IMR-90 (cell line): ENCODE measurements at regions not wholly inside any gene's neighbourhood (a gene's known extent, or its start where the extent isn't known, plus 50 kb on each side); places are given as distances from the start of the nearest gene placed in this dataset.

Experiments
- ATAC-seq: fragments of 200-7000 bp; cut with Tn5 transposase; 2 replicates; pipeline ENCODE4 v1.9.1; 2020; ENCODE audit warnings: low read depth, mild to moderate bottlenecking, moderate library complexity
- BruUV-seq: library from RNA; stranded (reverse); fragments of 400-500 nt; replicated peaks from 2 replicates; lab custom pipeline; 2021; lab: Mats Ljungman, UMichigan
- CTCF ChIA-PET: fragments of 300-600 bp; formaldehyde crosslinking; extraction: SDS; loops from one replicate; lab custom pipeline; 2021; ENCODE audit warnings: antibody characterized with exemption; lab: Yijun Ruan, JAX
- POLR2A ChIA-PET: fragments of 300-600 bp; sonication (Branson Sonifier 250); formaldehyde crosslinking; loops from one replicate; lab custom pipeline; 2022; ENCODE audit warnings: antibody characterized with exemption; ENCODE audit not compliant: unreplicated experiment; lab: Charles Lee
- DNase-seq: peaks from one replicate; pipeline ENCODE4 v3.0.0; 2013
- H2AFZ ChIP-seq: replicated peaks from 2 replicates; pipeline ENCODE3; 2013; ENCODE audit warnings: low read length, mild to moderate bottlenecking; ENCODE audit not compliant: poor library complexity
- H2AK5ac ChIP-seq: 2 replicates; pipeline ENCODE4 v1.6.1; 2013; ENCODE audit warnings: low read depth, low read length, inconsistent platforms
- H2AK9ac ChIP-seq: replicated peaks from 2 replicates; pipeline ENCODE3; 2013; ENCODE audit warnings: mild to moderate bottlenecking, low read depth, low read length, moderate library complexity; ENCODE audit not compliant: poor library complexity
- H2BK120ac ChIP-seq: 2 replicates; pipeline ENCODE4 v1.6.1; 2013; ENCODE audit warnings: low read depth, low read length, inconsistent platforms
- H2BK15ac ChIP-seq: 3 replicates; pipeline ENCODE4 v1.6.1; 2013; ENCODE audit warnings: low read depth, low read length, inconsistent platforms
- H2BK20ac ChIP-seq: 2 replicates; pipeline ENCODE4 v1.6.1; 2013; ENCODE audit warnings: low read depth, mild to moderate bottlenecking, inconsistent platforms, low read length, moderate library complexity
- H2BK5ac ChIP-seq: 2 replicates; pipeline ENCODE4 v1.6.1; 2013; ENCODE audit warnings: mild to moderate bottlenecking, low read depth, low read length, inconsistent platforms; ENCODE audit not compliant: poor library complexity, severe bottlenecking
- H3K14ac ChIP-seq: replicated peaks from 2 replicates; pipeline ENCODE4 v1.6.1; 2013; ENCODE audit warnings: low read depth, low read length, inconsistent platforms
- H3K18ac ChIP-seq: 2 replicates; pipeline ENCODE4 v1.6.1; 2013; ENCODE audit warnings: low read depth, low read length, control low read depth
- H3K23ac ChIP-seq: 2 replicates; pipeline ENCODE4 v1.6.1; 2013; ENCODE audit warnings: low read depth, low read length, inconsistent platforms
- H3K27ac ChIP-seq: 2 replicates; pipeline ENCODE4 v1.5.1; 2013; ENCODE audit warnings: mild to moderate bottlenecking, control low read depth, low read length; ENCODE audit not compliant: insufficient read depth
- H3K27me3 ChIP-seq: 2 replicates; pipeline ENCODE4 v1.6.1; 2013; ENCODE audit warnings: low read length; ENCODE audit not compliant: control insufficient read depth, insufficient read depth
- H3K36me3 ChIP-seq: 2 replicates; pipeline ENCODE4 v1.6.1; 2013; ENCODE audit warnings: low read length, mixed read lengths; ENCODE audit not compliant: control insufficient read depth, insufficient read depth
- H3K4ac ChIP-seq: 2 replicates; pipeline ENCODE4 v1.6.1; 2013; ENCODE audit warnings: low read depth, low read length, inconsistent platforms
- H3K4me1 ChIP-seq: 2 replicates; pipeline ENCODE4 v1.6.1; 2013; ENCODE audit warnings: low read length, mixed read lengths; ENCODE audit not compliant: control insufficient read depth, insufficient read depth
- H3K4me2 ChIP-seq: 2 replicates; pipeline ENCODE4 v1.6.1; 2013; ENCODE audit warnings: low read depth, mild to moderate bottlenecking, control low read depth, low read length, moderate library complexity
- H3K4me3 ChIP-seq: 2 replicates; pipeline ENCODE4 v1.5.1; 2013; ENCODE audit warnings: low read depth, mild to moderate bottlenecking, control low read depth, low read length, moderate library complexity; ENCODE audit not compliant: insufficient read depth
- H3K56ac ChIP-seq: 2 replicates; pipeline ENCODE4 v1.6.1; 2013; ENCODE audit warnings: low read length, inconsistent platforms; ENCODE audit not compliant: insufficient read depth; ENCODE audit errors: extremely low read depth
- H3K79me1 ChIP-seq, 2 experiments: 2 replicates each; pipeline ENCODE4 v1.6.1; 2013; ENCODE audit warnings: low read length in 2 of 2, inconsistent platforms in 1 of 2, low read depth in 1 of 2
- H3K9ac ChIP-seq: 2 replicates; pipeline ENCODE4 v1.6.1; 2013; ENCODE audit warnings: low read depth, low read length, control low read depth
- H3K9me1 ChIP-seq: 2 replicates; pipeline ENCODE4 v1.6.1; 2013; ENCODE audit warnings: low read length, inconsistent platforms; ENCODE audit not compliant: insufficient read depth
- H3K9me3 ChIP-seq: 2 replicates; pipeline ENCODE4 v1.6.1; 2013; ENCODE audit warnings: low read length; ENCODE audit not compliant: control insufficient read depth, insufficient read depth
- H4K20me1 ChIP-seq: 2 replicates; pipeline ENCODE4 v1.6.1; 2013; ENCODE audit warnings: low read length, inconsistent platforms; ENCODE audit not compliant: insufficient read depth
- H4K5ac ChIP-seq: 2 replicates; pipeline ENCODE4 v1.6.1; 2013; ENCODE audit warnings: mild to moderate bottlenecking, low read depth, low read length, control low read depth
- H4K8ac ChIP-seq, 2 experiments: 2 replicates each; pipeline ENCODE4 v1.6.1; 2013; ENCODE audit warnings: low read depth in 2 of 2, low read length in 2 of 2, control low read depth in 1 of 2, inconsistent platforms in 1 of 2
- H4K91ac ChIP-seq: 2 replicates; pipeline ENCODE4 v1.6.1; 2013; ENCODE audit warnings: low read depth, low read length, inconsistent platforms; ENCODE audit not compliant: insufficient read depth
- CEBPB ChIP-seq: IDR thresholded peaks from 2 replicates; pipeline ENCODE4 v1.6.1; 2012; ENCODE audit warnings: low read depth, low read length, improper control_type of control experiment
- CHD1 ChIP-seq: IDR thresholded peaks from 2 replicates; pipeline ENCODE4 v1.6.1; 2012; ENCODE audit warnings: low read depth, low read length, improper control_type of control experiment
- CTCF ChIP-seq: conservative IDR thresholded peaks from 2 replicates; pipeline ENCODE4 v1.5.1; 2012; ENCODE audit warnings: mild to moderate bottlenecking, low read depth, low read length, improper control_type of control experiment
- ELK1 ChIP-seq: fragments of 150-350 bp; IDR thresholded peaks from 2 replicates; pipeline ENCODE4 v1.6.1; 2016; ENCODE audit warnings: low read depth, mild to moderate bottlenecking, low read length, moderate library complexity, borderline replicate concordance
- FOS ChIP-seq: fragments of 150-350 bp; IDR thresholded peaks from 2 replicates; pipeline ENCODE4 v1.6.1; 2016; ENCODE audit warnings: low read depth, low read length
- MXI1 ChIP-seq: IDR thresholded peaks from 2 replicates; pipeline ENCODE4 v1.6.1; 2012; ENCODE audit warnings: low read depth, mild to moderate bottlenecking, low read length, moderate library complexity, borderline replicate concordance
- POLR2A ChIP-seq: IDR thresholded peaks from 2 replicates; pipeline ENCODE4 v1.6.1; 2012; ENCODE audit warnings: mild to moderate bottlenecking, low read depth, low read length
- RAD21 ChIP-seq: IDR thresholded peaks from 2 replicates; pipeline ENCODE4 v1.6.1; 2012; ENCODE audit warnings: low read length, improper control_type of control experiment
- USF2 ChIP-seq: fragments of 150-350 bp; IDR thresholded peaks from 2 replicates; pipeline ENCODE4 v1.6.1; 2017; ENCODE audit warnings: mild to moderate bottlenecking, antibody characterized with exemption, low read length, low read depth
- WGBS, 2 experiments: methylation state at CpG; one replicate each; pipeline versions ENCODE4 v1.1.5 to v1.1.7; 2013; ENCODE audit warnings: missing lambda C conversion rate in 2 of 2; ENCODE audit not compliant: insufficient read length in 1 of 2; ENCODE audit errors: extremely low coverage in 2 of 2; 5-methylcytosine and 5-hydroxymethylcytosine counted together
- dilution Hi-C: fragments of 300-500 bp; cut with HindIII; formaldehyde crosslinking; loops from one replicate; pipeline ENCODE4 v1.14.3; 2018; ENCODE audit warnings: low sequenced_read_pairs; ENCODE audit not compliant: unreplicated experiment
- in situ Hi-C: fragments of 300-500 bp; cut with MboI; formaldehyde crosslinking; loops from 3 replicates; pipeline ENCODE4 v1.14.3; 2019; ENCODE audit warnings: low sequenced_read_pairs, inconsistent platforms, mixed read lengths
- intact Hi-C: fragments of 100-400 bp; cut with micrococcal nuclease; formaldehyde crosslinking; loops from 2 replicates; pipeline ENCODE4 v1.10.0; 2022

- BruUV-seq: no TSS peak
- H4K20me1 ChIP-seq: no peaks in the 10 kb centered on the region
- no peak overlapping the region for H3K56ac ChIP-seq
- no peak overlapping the region for H2AFZ ChIP-seq
- TF ChIP-seq CEBPB (no peak), FOS (no peak), POLR2A (no peak), RAD21 (no peak), USF2 (no peak), CTCF (no peak), MXI1 (no peak), ELK1 (no peak), CHD1 (no peak)
- POLR2A ChIA-PET: no interaction called here
- H2BK15ac ChIP-seq: no peak overlapping the region
- no peak overlapping the region for H4K5ac ChIP-seq
- no peaks in the 10 kb centered on the region for H3K36me3 ChIP-seq
- no peak overlapping the region for H3K27ac ChIP-seq
- no peak overlapping the region for H2AK9ac ChIP-seq
- no peaks in the 10 kb centered on the region for H3K9me3 ChIP-seq
- dilution Hi-C loops: no loop called here
- no peak for DNase-seq
- no peaks in the 10 kb centered on the region for H3K4me1 ChIP-seq
- H4K8ac ChIP-seq: no peak overlapping the region
- WGBS, 2 experiments: no CpG with 5 or more reads among the region's 4 CpGs
- no peak for ATAC-seq
- in situ Hi-C loops: no loop called here
- H3K9me1 ChIP-seq: no peaks in the 10 kb centered on the region; the same call in 1 of the 2 replicates
- no peak overlapping the region for H3K18ac ChIP-seq
- no peak overlapping the region for H3K9ac ChIP-seq
- H3K4me2 ChIP-seq: no peak overlapping the region
- H3K27me3 ChIP-seq: no peaks in the 10 kb centered on the region
- H3K23ac ChIP-seq: no peak overlapping the region
- no peak overlapping the region for H3K4ac ChIP-seq
- H4K91ac ChIP-seq: no peak overlapping the region
- no peak overlapping the region for H2BK5ac ChIP-seq
- no peak overlapping the region for H2BK120ac ChIP-seq
- CTCF ChIA-PET: no interaction called here
- no peak overlapping the region for H3K4me3 ChIP-seq
- H2BK20ac ChIP-seq: no peak overlapping the region
- H2AK5ac ChIP-seq: no peak overlapping the region
- intact Hi-C loops: no loop called here
- no peak overlapping the region for H3K14ac ChIP-seq
- H3K79me1 ChIP-seq: no peaks in the 10 kb centered on the region
Observed at GRCh38 chr17:34475296-34475695, 104.1 kb upstream of the TMEM132E start.
